HepG2 (cell line): ENCODE measurements at regions not wholly inside any gene's neighbourhood (a gene's known extent, or its start where the extent isn't known, plus 50 kb on each side); places are given as distances from the start of the nearest gene placed in this dataset.

Experiments used
- BATF2 ChIP-seq: sonication (generic); formaldehyde crosslinking; IDR thresholded peaks from 2 replicates; pipeline ENCODE4 v1.8.0; 2022; ENCODE audit warnings: mild to moderate bottlenecking, missing genetic modification reagents, moderate library complexity
- CBFB ChIP-seq: sonication (generic); formaldehyde crosslinking; IDR thresholded peaks from 2 replicates; pipeline ENCODE4 v1.4.0; 2020; ENCODE audit warnings: missing genetic modification reagents
- EZH2 ChIP-seq: conservative IDR thresholded peaks from 2 replicates; pipeline ENCODE4 v1.6.1; 2012; ENCODE audit warnings: mild to moderate bottlenecking, low read depth, low read length, moderate library complexity
- KMT2A ChIP-seq: sonication (generic); formaldehyde crosslinking; IDR thresholded peaks from 2 replicates; pipeline ENCODE4 v1.4.0; 2020; ENCODE audit warnings: missing genetic modification reagents
- MAFF ChIP-seq: IDR thresholded peaks from 2 replicates; pipeline ENCODE4 v1.6.1; 2011; ENCODE audit warnings: low read depth, low read length, improper control_type of control experiment
- MYC ChIP-seq: sonication (generic); formaldehyde crosslinking; IDR thresholded peaks from 2 replicates; pipeline ENCODE4 v1.9.0; 2021; ENCODE audit warnings: missing genetic modification reagents, borderline replicate concordance
- PCBP1 ChIP-seq: fragments of 200-400 bp; formaldehyde crosslinking; IDR thresholded peaks from 2 replicates; pipeline ENCODE4 v1.6.1; 2017; ENCODE audit warnings: mild to moderate bottlenecking, low read depth, low read length, borderline replicate concordance
- SIN3A ChIP-seq: IDR thresholded peaks from 2 replicates; pipeline ENCODE4 v1.6.1; 2011; ENCODE audit warnings: low read depth, mild to moderate bottlenecking, control low read depth, low read length, borderline replicate concordance
- TAF1 ChIP-seq: sonication (generic); formaldehyde crosslinking; IDR thresholded peaks from 2 replicates; pipeline ENCODE4 v1.4.0; 2020; ENCODE audit warnings: missing genetic modification reagents
- TARDBP ChIP-seq: sonication (generic); formaldehyde crosslinking; IDR thresholded peaks from 2 replicates; pipeline ENCODE4 v1.8.0; 2022; ENCODE audit warnings: mild to moderate bottlenecking, missing genetic modification reagents
- TEF ChIP-seq: sonication (generic); formaldehyde crosslinking; IDR thresholded peaks from 2 replicates; pipeline ENCODE4 v1.5.0; 2020; ENCODE audit warnings: missing genetic modification reagents
- TFDP1 ChIP-seq: IDR thresholded peaks from 2 replicates; pipeline ENCODE4 v1.6.1; 2016; ENCODE audit warnings: missing compliant biosample characterization, missing genetic modification reagents, borderline replicate concordance
- ZNF780A ChIP-seq: sonication (generic); formaldehyde crosslinking; IDR thresholded peaks from 2 replicates; pipeline ENCODE4 v1.8.0; 2022; ENCODE audit warnings: mild to moderate bottlenecking, missing genetic modification reagents, moderate library complexity
- TF ChIP-seq, protein P1 (sequence below): sonication (generic); formaldehyde crosslinking; IDR thresholded peaks from 2 replicates; pipeline ENCODE4 v1.5.0; 2020; ENCODE audit warnings: mild to moderate bottlenecking, missing genetic modification reagents, moderate library complexity

DNA sequence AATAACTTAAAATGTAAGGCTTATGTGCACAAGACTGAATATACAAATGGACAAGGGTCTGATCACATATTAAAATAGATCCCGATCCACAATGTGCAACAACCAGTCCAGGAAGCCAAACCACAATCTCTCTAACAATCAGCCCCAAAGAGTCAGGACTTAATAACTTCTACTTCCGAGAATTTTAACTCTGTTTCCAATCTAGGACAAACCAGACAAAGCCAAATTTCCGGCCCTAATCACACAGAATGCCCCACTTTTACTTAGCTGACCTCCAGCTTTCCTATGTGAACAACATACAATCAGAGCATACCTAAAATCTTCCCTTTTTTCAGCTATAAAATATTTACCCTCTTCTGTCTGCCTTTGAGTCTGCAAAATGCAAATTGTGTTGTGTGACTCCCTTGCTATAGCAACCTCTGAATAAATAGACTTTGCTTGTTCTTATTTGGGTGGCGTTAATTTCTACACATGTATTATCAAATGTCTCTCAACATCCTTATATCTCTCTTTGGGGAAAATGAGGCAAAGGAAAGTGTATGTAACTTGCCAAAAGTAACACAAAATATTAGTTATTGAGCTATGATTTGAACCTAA is 381.9 kb upstream of the MC4R start:
- no peak for TF ChIP-seq TFDP1 (CRISPR knock-in tag)
- no peak for TF ChIP-seq KMT2A (CRISPR knock-in tag)
- no peak for TF ChIP-seq TARDBP (CRISPR knock-in tag)
- TF ChIP-seq EZH2 = no peak
- no peak for TF ChIP-seq PCBP1
- TF ChIP-seq, protein P1, sequence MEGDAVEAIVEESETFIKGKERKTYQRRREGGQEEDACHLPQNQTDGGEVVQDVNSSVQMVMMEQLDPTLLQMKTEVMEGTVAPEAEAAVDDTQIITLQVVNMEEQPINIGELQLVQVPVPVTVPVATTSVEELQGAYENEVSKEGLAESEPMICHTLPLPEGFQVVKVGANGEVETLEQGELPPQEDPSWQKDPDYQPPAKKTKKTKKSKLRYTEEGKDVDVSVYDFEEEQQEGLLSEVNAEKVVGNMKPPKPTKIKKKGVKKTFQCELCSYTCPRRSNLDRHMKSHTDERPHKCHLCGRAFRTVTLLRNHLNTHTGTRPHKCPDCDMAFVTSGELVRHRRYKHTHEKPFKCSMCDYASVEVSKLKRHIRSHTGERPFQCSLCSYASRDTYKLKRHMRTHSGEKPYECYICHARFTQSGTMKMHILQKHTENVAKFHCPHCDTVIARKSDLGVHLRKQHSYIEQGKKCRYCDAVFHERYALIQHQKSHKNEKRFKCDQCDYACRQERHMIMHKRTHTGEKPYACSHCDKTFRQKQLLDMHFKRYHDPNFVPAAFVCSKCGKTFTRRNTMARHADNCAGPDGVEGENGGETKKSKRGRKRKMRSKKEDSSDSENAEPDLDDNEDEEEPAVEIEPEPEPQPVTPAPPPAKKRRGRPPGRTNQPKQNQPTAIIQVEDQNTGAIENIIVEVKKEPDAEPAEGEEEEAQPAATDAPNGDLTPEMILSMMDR = no peak
- TF ChIP-seq CBFB (CRISPR knock-in tag) = no peak
- TF ChIP-seq TEF = no peak
- TF ChIP-seq MAFF = no peak
- no peak for TF ChIP-seq ZNF780A (CRISPR knock-in tag)
- no peak for TF ChIP-seq TAF1 (CRISPR knock-in tag)
- no peak for TF ChIP-seq SIN3A
- no peak for TF ChIP-seq MYC (CRISPR knock-in tag)
- no peak for TF ChIP-seq BATF2 (CRISPR knock-in tag)
